K562 (cell line): ENCODE measurements at regions not wholly inside any gene's neighbourhood (a gene's known extent, or its start where the extent isn't known, plus 50 kb on each side); places are given as distances from the start of the nearest gene placed in this dataset.
A peak's percentile ranks its signal among the peaks of the same experiment; 100 is the strongest.

Experiments used
- FOXA3 ChIP-seq, 2 experiments: fragments of 450-650 bp in 1 of 2; sonication (generic) in 1 of 2; formaldehyde crosslinking; IDR thresholded peaks in 1 of 2; conservative IDR thresholded peaks in 1 of 2; 2 replicates each; pipeline versions ENCODE4 v1.4.0 to v1.8.0; 2020 to 2022; ENCODE audit warnings: mild to moderate bottlenecking in 2 of 2, missing genetic modification reagents in 1 of 2
- PKNOX1 ChIP-seq: fragments of 450-650 bp; IDR thresholded peaks from 2 replicates; pipeline ENCODE4 v1.6.1; 2016
- REST ChIP-seq, 2 experiments: fragments of 450-650 bp; formaldehyde crosslinking in 1 of 2; IDR thresholded peaks; 2 replicates each; pipeline versions ENCODE4 v1.4.0 to v1.6.1; 2014 to 2020; ENCODE audit warnings: mild to moderate bottlenecking in 2 of 2, borderline replicate concordance in 1 of 2, low read depth in 1 of 2
- ZFP91 ChIP-seq: sonication (generic); formaldehyde crosslinking; IDR thresholded peaks from 2 replicates; pipeline ENCODE4 v1.8.0; 2022; ENCODE audit warnings: mild to moderate bottlenecking, missing genetic modification reagents

GRCh38 chr15:38699633-38700230, 135.1 kb upstream of the RASGRP1 start (continued):
- TF ChIP-seq REST (IDR thresholded peaks at IDR 0.05; ENCODE audit: borderline replicate concordance) (peak; percentile 36), REST (CRISPR knock-in tag; IDR thresholded peaks at IDR 0.05; ENCODE audit: low read depth) (no peak), FOXA3 (CRISPR knock-in tag; conservative IDR thresholded peaks at IDR 0.05 in 1 of 2, IDR thresholded peaks at IDR 0.05 in 1 of 2) (no peak), ZFP91 (CRISPR knock-in tag) (no peak), PKNOX1 (0 out of 2 replicates have a peak, but pooled peaks have one; percentile 12)
- TF ChIP-seq, all 486 proteins: peak for 7
